Epithelial cell of esophagus (primary cell): ENCODE measurements at regions not wholly inside any gene's neighbourhood (a gene's known extent, or its start where the extent isn't known, plus 50 kb on each side); places are given as distances from the start of the nearest gene placed in this dataset.

Source experiments
- DNase-seq: peaks from one replicate; pipeline ENCODE4 v3.0.0; 2010; ENCODE audit warnings: low read depth
- H3K4me3 ChIP-seq: 2 replicates; pipeline ENCODE4 v1.5.1; 2011; ENCODE audit warnings: mild to moderate bottlenecking, low read length, control low read depth
- TF ChIP-seq, protein P1 (sequence below): IDR thresholded peaks from 2 replicates; pipeline ENCODE4 v1.5.1; 2011; ENCODE audit warnings: low read depth, mild to moderate bottlenecking, low read length, control low read depth, inconsistent platforms; ENCODE audit not compliant: insufficient read depth; ENCODE audit errors: missing control alignments

DNA sequence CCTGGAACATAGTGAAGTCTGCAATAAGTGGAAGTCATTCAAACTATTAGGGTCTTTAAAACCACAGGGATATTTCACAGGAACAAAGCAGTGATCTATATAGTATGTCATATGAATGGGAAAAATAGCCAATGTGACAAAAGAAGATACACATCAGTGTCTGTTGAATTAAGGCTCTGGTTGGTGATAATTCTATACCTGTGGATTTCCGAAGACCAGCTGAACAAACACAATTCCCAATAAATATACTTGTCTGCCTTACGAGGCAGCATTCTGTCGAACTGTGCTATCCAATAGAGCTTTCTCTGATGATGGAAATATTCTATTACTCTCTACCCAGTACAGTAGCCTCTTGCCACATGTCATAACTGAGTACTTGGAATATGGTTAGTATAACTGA, 55.9 kb upstream of the CAV2 start:
- TF ChIP-seq, protein P1, sequence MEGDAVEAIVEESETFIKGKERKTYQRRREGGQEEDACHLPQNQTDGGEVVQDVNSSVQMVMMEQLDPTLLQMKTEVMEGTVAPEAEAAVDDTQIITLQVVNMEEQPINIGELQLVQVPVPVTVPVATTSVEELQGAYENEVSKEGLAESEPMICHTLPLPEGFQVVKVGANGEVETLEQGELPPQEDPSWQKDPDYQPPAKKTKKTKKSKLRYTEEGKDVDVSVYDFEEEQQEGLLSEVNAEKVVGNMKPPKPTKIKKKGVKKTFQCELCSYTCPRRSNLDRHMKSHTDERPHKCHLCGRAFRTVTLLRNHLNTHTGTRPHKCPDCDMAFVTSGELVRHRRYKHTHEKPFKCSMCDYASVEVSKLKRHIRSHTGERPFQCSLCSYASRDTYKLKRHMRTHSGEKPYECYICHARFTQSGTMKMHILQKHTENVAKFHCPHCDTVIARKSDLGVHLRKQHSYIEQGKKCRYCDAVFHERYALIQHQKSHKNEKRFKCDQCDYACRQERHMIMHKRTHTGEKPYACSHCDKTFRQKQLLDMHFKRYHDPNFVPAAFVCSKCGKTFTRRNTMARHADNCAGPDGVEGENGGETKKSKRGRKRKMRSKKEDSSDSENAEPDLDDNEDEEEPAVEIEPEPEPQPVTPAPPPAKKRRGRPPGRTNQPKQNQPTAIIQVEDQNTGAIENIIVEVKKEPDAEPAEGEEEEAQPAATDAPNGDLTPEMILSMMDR = no peak
- H3K4me3 ChIP-seq = no peak overlapping the region
- no peak for DNase-seq

DNA sequence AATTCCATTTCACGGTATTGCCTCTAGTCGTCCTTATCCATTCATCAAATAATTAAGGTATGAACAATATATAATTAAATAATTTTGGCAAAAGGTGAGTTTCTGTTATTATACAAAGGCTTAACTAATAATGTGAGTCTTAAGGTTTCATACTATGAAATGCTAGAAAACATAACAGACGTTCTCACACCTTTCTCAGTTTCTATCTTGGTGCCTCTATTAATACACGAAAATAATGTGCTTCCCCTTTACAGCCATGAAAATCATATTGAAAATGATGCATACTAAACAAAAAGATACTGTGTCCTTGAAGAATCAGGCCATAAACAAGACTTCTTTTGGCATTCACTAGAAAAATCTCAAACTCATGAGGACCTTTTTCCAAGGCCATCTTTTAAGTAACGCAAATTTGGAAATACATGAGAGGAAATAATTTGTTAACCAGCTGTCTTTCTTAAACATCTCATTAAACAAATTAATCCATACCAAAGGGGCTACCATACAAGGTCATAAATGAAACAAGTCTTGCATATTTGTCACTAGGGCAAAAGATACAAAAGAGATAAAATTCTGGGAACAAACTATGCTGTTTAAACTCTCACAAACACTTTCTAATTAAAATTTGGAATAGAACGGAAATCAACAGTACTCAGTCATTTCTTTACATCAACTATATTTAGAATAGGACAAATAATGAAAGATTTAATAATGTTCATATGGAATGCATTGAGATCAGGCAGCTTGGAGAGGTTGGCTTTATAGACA, 53.9 kb upstream of the CAV2 start:
- no peak overlapping the region for H3K4me3 ChIP-seq
- TF ChIP-seq, protein P1 = no peak
- DNase-seq = no peak

DNA sequence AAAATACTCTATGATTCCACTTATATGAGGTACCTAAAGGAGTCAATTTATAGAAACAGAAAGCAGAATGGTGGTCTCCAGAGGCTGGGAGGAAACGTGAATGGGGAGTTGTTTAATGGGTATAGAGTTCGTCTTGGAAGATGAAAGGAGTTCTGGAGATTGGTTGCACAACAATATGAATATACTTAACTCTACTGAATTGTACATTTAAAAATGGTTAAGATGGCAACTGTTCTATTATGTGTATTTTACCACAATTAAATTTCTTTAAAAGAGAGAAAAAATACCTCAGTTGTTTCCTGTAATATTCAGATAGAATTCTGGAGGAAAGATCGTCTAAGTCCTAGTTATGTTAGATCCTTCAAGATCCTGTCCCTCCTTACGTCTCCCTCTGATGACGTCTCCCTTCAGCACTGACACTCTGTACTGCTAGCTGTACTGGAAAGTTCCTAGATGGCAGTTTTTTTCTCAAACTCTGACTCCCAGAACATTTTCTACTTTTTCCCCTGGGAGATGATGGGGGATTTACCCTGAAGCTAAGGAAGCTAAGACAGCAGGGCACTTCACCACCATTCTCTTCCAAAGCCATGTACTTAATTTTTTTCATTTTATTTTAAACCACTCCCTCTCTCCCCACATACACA, 53.2 kb upstream of the CAV2 start:
- TF ChIP-seq, protein P1 = no peak
- no peak overlapping the region for H3K4me3 ChIP-seq
- no peak for DNase-seq

DNA sequence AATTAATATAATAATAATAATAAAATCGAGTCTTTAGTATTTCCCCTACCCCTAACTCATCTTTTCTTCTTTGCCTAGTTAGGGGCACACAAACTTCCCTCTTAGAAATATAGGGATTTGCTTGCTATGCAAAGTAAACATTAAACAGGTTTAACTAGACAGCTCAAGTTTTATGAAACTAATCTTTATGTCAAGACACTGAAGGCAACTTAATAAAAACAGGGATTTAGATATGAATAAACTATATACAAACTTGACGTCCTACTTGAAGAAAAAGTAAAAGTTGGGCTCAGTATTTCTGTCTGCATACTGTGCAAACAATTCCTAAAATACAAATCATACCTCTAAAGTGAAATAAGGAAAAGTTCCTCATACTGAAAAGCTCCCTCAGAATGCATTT, 52.1 kb upstream of the CAV2 start:
- TF ChIP-seq, protein P1 = no peak
- H3K4me3 ChIP-seq = no peak overlapping the region
- no peak for DNase-seq

DNA sequence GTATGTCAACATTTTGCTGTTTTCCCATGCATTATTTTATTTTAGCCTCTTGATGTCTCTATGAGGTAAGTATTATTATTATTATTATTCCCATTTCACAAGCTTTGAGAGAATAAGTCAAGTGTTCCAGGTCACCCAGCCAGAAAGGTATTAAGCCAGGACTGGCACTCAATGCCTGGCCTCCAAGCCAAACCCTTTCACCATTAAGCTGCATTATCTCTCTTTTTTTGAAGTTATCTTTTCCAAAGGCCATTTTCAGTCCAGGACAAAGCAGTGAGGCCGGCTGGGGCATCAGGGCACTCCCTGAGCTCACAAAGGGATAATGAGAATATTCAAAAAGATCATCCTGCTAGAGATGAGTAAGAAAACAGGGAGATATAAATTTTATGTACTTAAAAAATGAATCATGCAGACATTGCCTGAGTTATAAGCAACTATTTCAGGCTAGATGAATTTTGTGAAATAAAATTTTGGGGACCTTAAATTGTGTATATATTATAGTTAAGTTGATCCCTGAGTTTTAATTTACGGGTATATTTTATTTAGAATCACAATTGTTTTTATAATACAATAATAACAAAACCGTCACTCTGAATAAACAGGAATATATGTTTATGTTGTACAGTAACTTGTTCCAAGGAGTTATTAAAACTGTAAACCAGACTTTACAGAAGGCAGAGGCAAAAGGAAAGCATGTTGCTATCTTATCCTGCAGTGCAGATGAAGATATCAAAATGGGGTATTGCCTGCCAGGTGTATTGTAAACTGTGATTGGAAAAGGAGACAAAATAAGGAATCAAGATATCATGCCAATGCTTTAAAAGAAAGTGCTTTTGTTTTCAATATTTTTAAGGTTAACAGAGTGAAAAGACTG, 51.3 kb upstream of the CAV2 start:
- DNase-seq = no peak
- no peak overlapping the region for H3K4me3 ChIP-seq
- TF ChIP-seq, protein P1 = no peak

DNA sequence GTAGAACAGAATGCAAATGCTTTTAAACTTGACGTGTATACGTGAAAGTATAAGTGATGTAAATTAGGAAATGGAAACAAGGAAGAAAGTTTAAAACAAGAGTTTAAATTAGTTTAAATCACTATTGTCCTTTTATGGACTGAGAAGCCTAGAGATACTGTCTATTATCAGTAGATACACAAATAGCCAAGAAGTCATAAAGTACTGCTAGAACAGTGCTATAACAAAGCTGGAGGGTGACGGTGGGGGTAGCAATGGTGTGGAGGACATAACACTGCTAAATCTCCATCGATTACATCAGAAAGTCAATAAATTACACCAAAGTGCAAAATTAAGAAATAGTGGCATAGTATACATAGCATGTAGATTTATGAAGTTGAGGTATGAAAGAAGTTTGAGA, 50.1 kb upstream of the CAV2 start:
- no peak overlapping the region for H3K4me3 ChIP-seq

More for the DNA sequence above, 50.1 kb upstream of the CAV2 start:
- no peak for DNase-seq
- TF ChIP-seq, protein P1 = no peak
